NCI-H526 treated with DMSO at 0.1 percent for 48 hours (cell line): ENCODE measurements at regions not wholly inside any gene's neighbourhood (a gene's known extent, or its start where the extent isn't known, plus 50 kb on each side); places are given as distances from the start of the nearest gene placed in this dataset.
"Not testable (repeated sequence)": the region's sequence is repeated elsewhere in the genome, so short reads cannot be mapped to it uniquely, and the experiment has no call there.

Source experiments
- DNase-seq: peaks from one replicate; lab custom pipeline; 2025; lab: John Stamatoyannopoulos, UW

GRCh38 chr6:54564188-54564587 is 255.9 kb downstream of the TINAG start:
- not testable (repeated sequence) for DNase-seq

DNA sequence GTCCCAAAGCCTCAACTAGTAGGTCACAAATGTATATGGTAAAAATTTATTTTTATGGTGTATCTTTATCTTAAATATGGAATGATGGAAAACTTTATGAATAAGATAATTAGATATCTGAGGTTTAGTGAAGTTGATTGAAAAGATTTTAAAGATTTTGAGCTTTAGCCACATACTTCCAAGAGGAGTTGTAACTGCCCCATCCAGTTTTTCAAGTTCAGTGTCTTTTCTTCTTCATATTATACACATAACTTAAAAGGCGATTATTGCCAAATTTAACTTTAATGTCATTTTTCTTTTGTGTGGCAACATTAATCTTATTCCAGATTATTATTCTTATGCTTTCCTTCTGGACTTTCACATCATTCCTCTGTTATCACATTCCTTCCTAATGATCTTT is 266.4 kb downstream of the TINAG start:
- DNase-seq = no peak

DNA sequence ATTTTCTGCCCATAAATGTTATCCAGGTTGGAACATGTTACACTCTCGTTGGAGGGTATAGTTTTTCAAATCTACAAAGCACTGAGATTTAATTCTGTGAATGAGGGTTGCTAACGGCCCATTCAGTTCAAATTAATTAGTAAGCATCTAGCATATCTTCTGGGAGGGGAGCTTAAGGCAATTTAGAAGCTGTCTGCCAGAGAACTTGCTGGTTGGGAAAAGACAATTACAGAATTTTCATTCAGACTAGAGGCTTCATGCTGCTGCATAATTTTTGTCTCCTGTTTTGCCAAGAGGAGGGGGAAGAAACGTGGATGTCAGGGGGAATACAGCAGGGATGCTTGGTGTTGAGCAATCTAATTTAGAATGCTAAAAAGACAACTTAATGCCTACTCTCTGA is 268.3 kb upstream of the FAM83B start:
- no peak for DNase-seq

DNA sequence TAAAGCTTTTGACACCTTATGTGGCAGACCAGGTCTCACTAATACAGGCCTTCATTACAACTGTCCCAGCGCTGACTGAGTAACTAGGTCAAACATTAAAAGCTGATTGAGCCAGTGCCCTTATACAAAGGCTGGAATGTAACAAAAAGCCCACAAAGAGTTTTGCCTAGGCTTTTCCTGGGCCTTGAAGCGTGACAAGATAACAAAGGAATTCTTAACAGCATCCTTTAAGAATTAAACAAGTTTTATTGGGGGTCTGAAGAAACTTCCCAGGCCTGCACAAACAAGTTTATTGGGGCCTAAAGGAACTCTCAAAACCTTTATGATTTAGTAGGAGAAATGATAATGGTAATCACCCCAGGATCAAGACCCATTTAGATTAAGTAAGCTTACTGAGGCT is 267.6 kb upstream of the FAM83B start:
- no peak for DNase-seq

- DNase-seq = no peak
Measured at GRCh38 chr6:54586251-54586650, 260.3 kb upstream of the FAM83B start.

DNA sequence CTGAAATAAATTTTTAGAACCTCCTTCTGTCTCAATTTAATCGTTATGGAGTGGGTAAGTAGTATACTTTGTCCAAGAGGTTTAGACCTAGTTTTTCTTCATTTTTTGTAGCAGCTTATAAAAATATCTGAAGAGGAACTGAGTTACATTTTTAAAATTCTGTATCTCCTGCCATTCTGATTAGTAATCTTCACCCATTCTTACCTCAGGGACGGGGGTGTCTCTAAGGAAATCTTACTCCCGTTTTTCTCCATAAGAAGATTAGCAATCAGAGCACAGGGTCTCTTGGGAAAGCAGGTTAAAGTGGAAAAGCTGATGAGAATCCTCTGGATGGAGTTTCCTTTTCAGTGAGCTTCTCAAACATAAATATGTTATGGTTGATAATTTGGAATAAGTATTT is 259.3 kb upstream of the FAM83B start:
- no peak for DNase-seq

- no peak for DNase-seq
Measured at GRCh38 chr6:54588176-54588575, 258.4 kb upstream of the FAM83B start.

DNA sequence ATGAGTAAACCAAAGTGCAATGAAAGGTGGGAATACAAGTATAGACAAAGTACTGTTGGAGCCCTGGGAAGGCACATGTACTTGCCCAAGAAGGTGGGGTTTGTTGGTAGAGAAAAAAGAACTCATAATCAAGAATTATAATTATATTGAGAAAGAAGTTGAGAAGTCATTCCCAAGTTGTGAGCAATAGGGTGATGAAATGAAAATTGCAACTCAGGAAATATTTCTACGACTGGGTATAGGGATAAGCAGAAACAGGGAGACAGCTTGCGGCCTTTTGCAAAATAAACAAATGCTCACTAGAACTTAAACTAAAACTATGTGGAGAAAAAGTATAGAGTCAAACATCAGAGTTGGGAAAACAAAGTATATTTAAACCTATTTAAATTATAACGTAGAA is 250.7 kb upstream of the FAM83B start:
- DNase-seq = no peak

- DNase-seq = no peak
Measured at GRCh38 chr6:54598787-54599313, 247.7 kb upstream of the FAM83B start.

DNA sequence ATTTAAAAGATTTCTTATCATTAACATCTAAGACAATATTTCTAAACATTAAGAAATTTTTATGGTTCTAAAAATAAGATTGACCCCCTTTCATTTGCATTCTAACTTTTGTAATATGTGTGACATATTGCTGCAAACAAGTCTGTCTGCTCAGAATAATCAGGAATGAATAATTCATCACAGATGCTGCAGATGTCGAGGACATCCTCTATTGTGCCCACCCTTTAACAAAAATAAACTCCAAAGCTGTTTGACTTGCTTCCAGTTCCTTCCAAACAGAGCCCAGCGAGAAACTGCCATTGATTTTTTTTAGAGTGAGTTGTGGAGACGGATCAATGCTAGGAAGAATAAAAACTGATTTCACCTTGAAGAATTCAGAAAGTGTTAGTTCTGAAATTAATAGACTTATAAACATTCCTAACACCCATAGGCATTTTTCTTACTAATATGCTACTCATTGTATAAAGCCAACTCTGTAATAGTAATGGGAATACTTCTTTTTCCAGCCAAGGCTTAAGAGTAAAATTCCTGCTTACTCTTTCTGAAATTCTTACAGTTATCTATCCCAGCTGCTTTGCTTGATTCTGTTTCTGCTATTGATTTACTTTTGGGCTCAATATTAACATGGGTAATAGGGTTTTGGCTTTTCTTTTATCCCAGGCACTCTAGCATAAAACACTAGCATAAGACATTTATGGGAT is 244.8 kb upstream of the FAM83B start:
- no peak for DNase-seq

DNA sequence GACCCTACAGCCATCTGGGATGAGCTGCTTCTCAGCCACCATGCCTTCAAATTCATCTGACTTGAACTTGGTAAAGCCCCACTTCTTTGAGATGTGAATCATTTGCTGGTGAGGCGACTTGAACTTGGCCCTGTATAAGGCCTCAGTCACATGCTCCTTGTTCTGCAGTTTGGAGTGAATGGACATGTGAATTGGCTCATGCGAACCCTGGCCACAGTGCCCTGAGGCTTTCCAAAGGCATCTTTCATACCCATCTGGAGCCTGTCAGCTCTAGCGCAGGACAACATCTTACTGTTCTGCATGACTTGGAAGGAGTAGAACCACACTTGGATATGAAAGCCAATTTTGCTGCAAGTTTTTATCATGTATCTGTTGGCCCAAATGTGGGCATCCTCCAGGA is 244.0 kb upstream of the FAM83B start:
- no peak for DNase-seq

DNA sequence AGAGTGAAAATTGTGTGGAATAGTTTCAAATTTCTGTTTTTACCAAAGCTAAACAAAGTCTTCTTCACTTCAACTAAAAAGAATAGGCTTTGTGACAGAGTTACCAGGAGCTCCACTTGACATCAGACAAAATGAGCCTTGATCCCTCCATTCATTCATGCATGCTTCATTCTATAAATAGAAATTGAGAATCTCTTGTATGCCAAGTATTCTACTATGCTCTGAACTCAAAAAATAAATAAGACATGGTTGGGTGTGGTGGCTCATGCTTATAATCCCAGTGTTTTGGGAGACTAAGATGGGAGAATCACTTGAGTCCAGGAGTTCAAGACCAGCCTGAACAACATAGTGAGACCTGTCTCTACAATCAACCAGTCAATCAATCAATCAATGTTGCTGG is 236.6 kb upstream of the FAM83B start:
- no peak for DNase-seq

GRCh38 chr6:54613596-54613995 is 233.0 kb upstream of the FAM83B start:
- no peak for DNase-seq

DNA sequence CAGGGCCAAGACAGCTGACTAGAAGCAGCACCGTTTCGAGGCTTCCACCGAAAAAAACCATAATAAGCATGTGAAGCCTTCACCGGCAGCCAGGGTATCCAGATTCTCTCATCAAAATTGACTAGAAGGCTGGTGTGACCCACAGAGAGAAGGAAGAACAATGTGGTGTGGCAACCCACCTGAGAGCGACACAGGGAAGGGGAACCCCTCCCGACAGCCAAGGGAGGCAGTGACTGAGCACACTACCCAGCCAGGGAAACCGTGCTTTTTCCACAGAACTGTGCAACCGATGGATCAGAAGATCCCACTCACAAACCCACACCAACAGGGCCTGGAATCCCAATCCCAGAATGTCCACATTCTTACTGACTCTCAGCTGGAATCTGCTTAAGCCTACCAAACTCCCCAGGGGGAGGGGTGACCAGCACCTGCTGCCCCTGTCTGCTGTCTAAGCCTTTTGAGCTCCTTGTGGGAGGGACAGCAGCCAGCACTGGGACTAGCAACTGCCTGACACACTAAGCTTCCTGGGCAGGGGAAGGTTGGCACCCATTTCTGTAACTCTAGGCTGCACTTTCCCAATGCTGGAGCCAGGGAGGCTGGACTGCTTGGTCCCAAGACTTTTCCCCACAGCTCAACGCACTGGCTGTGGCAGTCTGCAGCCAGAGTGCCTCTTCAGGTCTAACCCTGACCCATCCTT is 231.9 kb upstream of the FAM83B start:
- DNase-seq = no peak

DNA sequence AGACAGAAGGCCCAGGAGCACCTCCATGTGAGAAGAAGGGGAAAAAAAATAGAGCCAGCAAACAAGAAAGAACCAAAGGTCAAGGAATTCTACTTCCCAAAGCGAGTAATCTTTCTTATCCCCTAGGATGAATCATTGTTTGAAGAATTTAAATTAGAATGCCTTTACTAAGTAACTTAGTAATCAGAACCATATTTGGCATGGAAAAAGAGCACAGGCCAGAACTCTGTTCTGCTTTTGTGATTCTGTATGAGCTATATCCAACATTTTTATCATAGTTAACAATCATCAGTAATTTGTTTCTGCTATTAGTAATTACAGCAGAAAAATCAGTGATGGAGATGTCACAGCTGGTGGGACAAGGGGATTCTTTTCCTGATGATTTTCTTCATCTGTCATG is 228.8 kb upstream of the FAM83B start:
- DNase-seq = no peak

DNA sequence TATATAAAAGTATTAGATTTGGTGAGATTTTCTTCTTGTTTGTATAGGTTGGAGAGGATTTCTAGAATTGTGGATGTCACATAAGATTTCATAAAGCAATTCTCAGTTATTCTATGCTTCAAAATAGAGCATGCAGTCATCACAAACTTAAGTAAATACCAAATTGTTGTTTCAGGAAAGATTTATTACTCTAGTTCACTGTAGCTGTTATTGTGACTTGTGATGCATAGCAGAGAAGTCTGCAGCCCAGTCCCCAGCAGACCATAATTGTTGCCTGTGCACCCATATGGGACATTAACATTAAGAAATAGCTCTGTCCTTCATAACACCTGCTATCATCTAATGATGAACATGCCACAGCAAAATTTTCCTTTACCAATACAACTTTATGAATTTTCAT is 228.0 kb upstream of the FAM83B start:
- peak; percentile 52 for DNase-seq

GRCh38 chr6:54619102-54619501 is 227.5 kb upstream of the FAM83B start:
- DNase-seq = no peak

- peak; percentile 8 for DNase-seq
Measured at GRCh38 chr6:54621285-54621684, 225.3 kb upstream of the FAM83B start.

GRCh38 chr6:54624216-54624615 is 222.4 kb upstream of the FAM83B start:
- no peak for DNase-seq

DNA sequence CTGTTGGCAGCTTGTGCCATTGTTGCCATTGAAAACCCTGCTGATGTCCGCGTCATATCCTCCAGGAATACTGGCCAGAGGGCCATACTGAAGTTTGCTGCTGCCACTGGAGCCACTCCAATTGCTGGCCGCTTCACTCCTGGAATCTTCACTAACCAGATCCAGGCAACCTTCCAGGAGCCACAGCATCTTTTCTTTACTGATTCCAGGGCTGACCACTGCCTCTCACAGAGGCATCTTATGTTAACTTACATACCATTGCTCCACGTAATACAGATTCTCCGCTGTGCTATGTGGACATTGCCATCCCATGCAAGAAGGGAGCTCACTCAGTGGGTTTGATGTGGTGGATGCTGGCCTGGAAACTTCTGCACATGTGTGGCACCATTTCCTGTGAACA is 221.8 kb upstream of the FAM83B start:
- DNase-seq = no peak

DNA sequence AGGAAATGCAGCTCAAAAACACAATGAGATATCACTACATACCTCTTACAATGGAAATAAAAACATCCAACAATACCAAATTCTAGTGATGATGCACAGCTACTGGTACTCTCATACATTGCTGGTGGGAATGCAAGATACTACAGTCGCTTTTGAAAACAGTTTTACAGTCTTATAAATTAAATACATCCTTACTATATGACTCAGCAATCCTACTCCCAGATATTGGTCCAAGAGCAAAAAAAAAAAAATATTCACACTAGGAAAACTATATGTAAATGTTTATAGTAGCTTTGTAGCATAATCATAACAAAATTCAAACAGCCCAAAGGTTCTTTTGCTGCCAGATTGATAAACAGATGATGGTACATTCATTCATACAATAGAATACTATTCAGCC is 217.4 kb upstream of the FAM83B start:
- no peak for DNase-seq

DNA sequence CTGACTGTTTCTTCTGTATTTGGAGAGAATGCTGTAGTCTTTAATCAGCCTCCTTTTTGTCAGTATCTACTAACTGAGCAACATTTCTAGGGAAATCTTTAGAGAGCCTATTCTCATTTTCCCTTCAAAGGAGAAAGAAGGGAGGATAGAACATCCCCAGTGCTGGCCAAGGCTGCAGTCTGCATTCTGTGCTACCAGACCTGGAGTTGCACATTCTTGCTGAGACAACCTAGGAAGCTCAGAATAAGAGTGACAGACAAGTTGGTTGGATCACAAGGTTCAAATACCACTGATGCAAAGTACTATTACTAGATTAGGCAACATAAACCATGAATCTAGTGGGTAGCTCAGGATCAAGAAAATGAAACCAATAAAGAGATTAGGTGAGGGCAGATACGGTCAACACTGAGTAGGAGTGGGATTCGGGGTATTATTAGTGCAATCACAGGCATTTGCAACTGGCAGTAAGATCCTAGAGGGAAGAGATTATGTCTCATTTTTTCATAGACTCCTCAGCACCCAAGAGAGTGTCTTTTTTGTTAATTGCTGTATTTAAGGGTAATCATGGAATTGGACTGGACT is 213.5 kb upstream of the FAM83B start:
- no peak for DNase-seq

DNA sequence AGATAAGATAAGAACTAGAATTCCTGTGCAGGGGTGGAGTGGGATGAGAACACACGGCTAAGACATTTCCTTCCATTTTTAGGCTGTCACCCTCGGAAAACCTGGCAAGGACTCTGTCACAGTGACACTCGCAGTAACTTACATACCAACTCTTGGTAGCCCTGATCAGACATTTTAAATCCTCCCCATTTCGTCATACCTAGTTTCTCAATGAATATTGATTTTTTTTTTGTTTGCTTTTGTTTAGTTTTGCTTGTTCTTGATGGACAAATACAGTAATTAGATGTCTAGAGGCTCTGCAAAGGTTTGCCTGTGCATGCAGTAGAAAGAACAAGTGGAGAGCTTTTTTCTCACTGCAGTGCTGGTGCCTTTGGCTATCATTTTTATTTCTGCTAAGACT is 213.0 kb upstream of the FAM83B start:
- no peak for DNase-seq
